ENCODE measurements at regions not wholly inside any gene's neighbourhood (a gene's known extent, or its start where the extent isn't known, plus 50 kb on each side); places are given as distances from the start of the nearest gene placed in this dataset. TPM values are rescaled to one million over a fixed set of nuclear protein-coding genes. Genes with fewer than 3 reads are reported as not detected.
"Not testable (repeated sequence)": the region's sequence is repeated elsewhere in the genome, so short reads cannot be mapped to it uniquely, and the experiment has no call there.

DNA sequence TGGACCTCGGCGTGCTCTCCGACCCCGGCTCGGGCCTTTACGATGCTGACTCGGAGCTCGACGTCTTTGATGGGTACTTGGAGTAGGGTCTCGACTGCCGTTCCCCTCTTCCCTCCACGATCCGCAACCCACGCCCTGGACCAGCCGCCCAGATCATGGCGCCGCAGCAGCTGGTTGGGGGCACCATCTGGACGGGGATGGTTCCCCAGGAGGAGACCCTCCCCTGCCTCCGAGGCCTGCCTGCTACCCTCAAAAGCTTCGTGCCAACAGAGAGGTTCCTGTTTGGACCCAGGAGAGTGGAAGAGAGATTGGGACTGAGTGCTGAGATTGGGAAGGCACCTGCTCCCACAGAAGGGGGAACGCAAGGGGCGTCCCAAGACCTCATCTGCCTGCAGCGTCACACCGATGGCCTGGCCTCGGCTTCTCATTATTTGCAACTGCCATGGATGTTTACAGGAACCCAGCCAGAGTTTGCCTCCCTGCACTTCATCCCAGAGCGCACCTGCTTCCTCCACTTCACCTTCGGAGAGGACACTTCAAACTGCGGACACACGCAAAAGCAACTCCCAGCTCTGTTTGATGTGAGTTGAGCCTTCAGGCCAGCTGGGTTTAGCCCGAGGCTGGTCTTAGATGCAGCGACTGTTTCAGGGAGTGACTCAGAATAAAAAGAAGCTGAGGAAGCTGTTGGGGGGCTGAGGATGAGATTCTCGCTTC is 58.9 kb downstream of the GOLGA6L7 start:
- not testable (repeated sequence) for H3K4me3 ChIP-seq (ENCODE audit: low read depth, low read length)
- peak; percentile 10 for DNase-seq (ENCODE audit: low read depth)
- TF ChIP-seq, protein P1, sequence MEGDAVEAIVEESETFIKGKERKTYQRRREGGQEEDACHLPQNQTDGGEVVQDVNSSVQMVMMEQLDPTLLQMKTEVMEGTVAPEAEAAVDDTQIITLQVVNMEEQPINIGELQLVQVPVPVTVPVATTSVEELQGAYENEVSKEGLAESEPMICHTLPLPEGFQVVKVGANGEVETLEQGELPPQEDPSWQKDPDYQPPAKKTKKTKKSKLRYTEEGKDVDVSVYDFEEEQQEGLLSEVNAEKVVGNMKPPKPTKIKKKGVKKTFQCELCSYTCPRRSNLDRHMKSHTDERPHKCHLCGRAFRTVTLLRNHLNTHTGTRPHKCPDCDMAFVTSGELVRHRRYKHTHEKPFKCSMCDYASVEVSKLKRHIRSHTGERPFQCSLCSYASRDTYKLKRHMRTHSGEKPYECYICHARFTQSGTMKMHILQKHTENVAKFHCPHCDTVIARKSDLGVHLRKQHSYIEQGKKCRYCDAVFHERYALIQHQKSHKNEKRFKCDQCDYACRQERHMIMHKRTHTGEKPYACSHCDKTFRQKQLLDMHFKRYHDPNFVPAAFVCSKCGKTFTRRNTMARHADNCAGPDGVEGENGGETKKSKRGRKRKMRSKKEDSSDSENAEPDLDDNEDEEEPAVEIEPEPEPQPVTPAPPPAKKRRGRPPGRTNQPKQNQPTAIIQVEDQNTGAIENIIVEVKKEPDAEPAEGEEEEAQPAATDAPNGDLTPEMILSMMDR (IDR thresholded peaks at IDR 0.05; ENCODE audit: insufficient read depth, low read depth, low read length) = peak; percentile 32

DNA sequence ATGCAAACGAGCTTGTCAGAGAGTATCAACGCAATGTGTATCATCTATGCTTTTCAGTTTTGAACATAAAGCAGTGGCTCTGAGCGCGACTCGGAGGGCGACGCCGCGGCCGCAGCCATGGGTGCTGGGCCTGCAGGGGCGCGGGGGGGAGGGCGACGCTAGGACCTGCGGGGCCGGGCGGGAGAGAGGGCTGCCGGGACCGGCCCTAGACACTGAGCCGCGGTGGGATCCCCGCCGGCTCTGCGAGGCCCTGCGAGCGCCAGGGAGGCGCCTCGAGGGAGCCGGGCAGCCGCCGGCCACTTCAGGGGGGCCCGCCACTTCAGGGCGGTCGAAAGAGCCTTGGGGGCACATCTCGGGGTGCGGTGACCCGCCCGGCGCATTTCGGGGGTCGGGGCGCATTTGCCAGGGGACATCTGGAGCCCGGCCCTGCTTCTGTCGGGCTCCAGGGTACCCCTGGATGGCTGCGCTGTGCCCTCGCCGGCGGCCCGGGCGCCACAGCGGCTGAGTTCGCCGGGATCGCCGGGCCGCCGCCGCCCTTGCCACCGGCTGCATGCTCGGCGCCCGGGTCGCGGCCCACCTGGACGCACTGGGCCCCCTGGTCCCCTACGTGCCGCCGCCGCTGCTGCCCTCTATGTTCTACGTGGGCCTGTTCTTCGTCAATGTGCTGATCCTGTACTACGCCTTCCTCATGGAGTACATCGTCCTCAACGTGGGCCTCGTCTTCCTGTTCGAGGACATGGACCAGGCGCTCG is 59.6 kb downstream of the GOLGA6L7 start:
- DNase-seq (ENCODE audit: low read depth); H3K4me3 ChIP-seq (ENCODE audit: low read depth, low read length): not testable (repeated sequence)

DNA sequence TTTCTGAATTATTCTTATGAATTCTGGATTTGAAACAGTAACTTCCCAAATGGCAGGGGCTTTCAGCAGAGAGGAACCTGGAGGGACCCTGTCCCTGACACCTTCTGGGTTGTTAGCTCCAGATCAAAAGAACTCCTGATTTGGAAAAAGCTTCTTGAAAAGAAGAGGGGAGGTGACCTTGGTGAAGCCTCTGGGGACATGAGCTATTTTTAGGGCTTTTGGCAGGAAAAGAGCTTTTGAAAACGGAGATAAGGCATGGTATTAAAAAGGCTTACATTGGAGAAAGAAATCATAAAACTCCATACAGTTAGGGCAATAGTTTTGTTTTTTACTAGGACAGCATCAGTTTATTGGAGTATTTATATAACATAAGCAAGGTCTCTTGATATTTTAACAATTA is 60.3 kb downstream of the GOLGA6L7 start:
- H3K4me3 ChIP-seq (ENCODE audit: low read depth, low read length); DNase-seq (ENCODE audit: low read depth): not testable (repeated sequence)

DNA sequence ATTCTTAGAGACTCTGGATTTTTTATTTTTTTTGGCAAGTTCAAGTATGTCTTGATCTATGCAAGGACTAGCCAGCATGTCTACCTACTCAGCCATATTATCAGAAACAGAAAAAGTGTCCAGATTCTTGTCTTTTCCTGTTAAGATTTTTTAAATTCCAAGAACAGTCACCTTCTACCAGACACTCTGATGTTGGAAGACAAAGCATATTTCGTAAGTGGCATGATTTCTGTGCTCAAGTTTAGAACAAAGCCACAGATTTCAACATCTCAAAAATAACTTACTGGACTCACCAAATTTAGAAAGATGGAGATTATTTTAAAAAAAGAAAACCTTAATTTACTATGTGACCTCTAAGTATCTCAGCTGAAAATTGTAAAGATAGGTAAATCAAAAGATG is 61.9 kb downstream of the GOLGA6L7 start:
- TF ChIP-seq, protein P1 (IDR thresholded peaks at IDR 0.05; ENCODE audit: insufficient read depth, low read depth, low read length) = no peak
- DNase-seq (ENCODE audit: low read depth) = no peak
- H3K4me3 ChIP-seq (ENCODE audit: low read depth, low read length) = no peak overlapping the region

DNA sequence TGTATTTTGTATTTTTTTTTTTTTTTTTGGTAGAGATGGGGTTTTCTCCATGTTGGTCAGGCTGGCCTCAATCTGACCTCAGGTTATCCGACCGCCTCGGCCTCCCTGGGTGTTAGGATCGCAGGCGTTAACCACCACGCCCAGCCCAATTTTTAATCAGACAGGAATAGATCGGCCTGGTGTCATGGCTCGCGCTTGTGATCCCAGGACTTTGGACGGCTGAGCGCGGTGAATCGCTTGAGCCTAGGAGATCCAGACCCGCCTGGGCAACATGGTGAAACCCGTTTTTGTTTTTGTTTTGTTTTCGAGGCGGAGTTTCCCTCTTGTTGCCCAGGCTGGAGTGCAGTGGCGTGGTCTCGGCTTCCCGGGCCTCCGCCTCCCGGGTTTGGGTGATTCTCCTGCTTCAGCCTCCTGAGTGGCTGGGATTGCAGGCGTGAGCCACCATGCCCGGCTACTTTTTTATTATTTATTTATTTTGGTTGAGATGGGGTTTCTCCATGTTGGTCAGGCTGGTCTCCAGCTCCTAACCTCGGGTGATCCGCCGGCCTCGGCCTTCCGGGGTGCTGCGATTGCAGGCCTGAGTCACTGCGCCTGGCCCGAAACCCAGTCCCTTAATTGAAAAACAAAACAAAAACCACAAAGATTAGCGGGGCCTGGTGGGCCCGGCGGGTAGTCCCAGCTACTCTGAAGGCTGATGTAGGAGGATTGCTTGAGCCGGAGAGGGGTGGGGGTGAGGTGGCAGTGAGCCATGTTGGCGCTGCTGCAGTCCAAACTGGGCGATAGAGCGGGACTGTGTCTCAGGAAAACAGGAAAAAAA is 63.9 kb downstream of the GOLGA6L7 start:
- DNase-seq (ENCODE audit: low read depth); H3K4me3 ChIP-seq (ENCODE audit: low read depth, low read length): not testable (repeated sequence)

DNA sequence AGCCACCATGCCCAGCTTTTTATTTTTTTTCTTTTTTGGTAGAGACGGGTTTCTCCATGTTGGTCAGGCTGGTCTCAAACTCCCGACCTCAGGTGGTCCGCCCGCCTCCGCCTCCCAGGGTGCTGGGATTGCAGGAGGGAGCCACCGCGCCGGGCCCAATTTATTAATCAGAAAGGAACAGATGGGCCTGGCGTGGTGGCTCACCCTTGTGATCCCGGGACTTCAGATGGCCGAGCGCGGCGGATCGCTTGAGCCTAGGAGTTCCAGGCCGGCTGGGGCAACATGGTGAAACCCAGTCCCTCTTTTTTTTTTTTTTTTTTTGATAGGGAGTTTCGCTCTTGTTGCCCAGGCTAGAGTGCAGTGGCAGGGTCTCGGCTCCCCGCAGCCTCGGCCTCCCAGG is 64.6 kb downstream of the GOLGA6L7 start:
- no peak for DNase-seq (ENCODE audit: low read depth)
- TF ChIP-seq, protein P1 (IDR thresholded peaks at IDR 0.05; ENCODE audit: insufficient read depth, low read depth, low read length) = no peak
- no peak overlapping the region for H3K4me3 ChIP-seq (ENCODE audit: low read depth, low read length)

DNA sequence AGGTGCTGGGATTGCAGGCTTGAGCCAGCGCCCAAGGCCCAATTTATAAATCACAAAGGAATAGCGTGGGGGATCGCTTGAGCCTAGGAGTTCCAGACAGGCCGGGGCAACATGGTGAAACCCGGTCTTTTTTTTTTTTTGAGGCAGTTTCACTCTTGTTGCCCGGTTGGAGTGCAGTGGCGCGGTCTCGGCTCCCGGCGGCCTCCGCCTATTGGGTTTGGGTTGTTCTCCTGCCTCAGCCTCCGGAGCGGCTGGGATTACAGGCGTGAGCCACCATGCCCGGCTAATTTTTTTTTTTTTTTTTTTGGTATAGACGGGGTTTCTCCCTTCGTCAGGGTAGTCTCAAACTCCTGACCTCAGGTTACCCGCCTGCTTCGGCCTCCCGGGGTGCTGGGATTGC is 65.0 kb downstream of the GOLGA6L7 start:
- DNase-seq (ENCODE audit: low read depth) = no peak
- TF ChIP-seq, protein P1 (IDR thresholded peaks at IDR 0.05; ENCODE audit: insufficient read depth, low read depth, low read length) = no peak
- no peak overlapping the region for H3K4me3 ChIP-seq (ENCODE audit: low read depth, low read length)

DNA sequence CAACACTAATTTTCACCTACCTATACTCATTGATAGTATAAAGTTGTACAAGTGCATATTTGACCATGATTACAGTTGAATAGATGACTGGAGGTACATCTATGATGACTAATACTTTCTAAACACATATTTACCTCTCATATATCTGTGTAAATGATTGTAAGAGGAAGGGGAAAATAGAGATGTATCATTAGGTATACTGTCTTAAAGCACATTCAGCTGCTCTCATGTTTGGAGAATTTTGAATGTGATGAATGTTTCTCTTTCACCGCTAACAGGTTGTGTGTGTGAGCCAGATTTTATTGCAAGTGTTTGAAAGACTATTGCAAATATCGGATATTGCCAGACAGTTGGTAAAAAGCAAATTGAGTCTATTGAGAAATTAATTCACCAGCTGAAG is 66.2 kb upstream of the GOLGA8M start:
- not testable (repeated sequence) for DNase-seq (ENCODE audit: low read depth); H3K4me3 ChIP-seq (ENCODE audit: low read depth, low read length)

DNA sequence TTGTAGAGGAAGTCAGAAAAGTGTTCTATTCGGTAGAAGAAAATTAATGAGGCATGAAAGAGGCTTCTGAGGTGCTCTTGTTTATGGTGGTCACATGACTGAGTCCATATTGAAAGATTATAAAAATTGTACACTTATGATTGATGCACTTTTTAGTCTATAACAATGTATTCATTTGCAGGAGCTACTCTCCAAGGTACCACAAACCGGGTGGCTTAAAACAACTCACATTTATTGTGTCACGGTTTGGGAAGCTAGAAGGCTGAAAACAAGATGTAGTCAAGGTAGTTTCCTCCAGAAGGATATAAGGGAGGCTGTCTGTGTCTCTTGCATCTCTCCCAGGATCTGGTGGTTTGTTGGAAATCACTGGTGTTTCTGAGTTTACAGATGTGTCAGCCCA is 60.6 kb upstream of the GOLGA8M start:
- not testable (repeated sequence) for H3K4me3 ChIP-seq (ENCODE audit: low read depth, low read length); DNase-seq (ENCODE audit: low read depth)

Small RNA genes in the stretch of these regions (small RNA-seq; reads per million reads assigned to genes)
- gene AC055876.3 = not detected
